Neural progenitor cell (in vitro differentiated cells): ENCODE measurements at regions not wholly inside any gene's neighbourhood (a gene's known extent, or its start where the extent isn't known, plus 50 kb on each side); places are given as distances from the start of the nearest gene placed in this dataset.

ENCODE experiments used
- DNase-seq: peaks from one replicate; pipeline ENCODE4 v3.0.0-alpha.2; 2016; ENCODE audit warnings: low spot score
- H2AFZ ChIP-seq: fragments of 200-600 bp; sonication (generic); replicated peaks from 2 replicates; pipeline ENCODE4 v1.6.1; 2016; ENCODE audit warnings: antibody characterized with exemption
- H3F3A ChIP-seq: fragments of 200-600 bp; sonication (generic); 2 replicates; pipeline ENCODE4 v1.6.1; 2016; ENCODE audit warnings: antibody characterized with exemption, low read depth
- H3K27ac ChIP-seq: fragments of 200-600 bp; sonication (generic); 2 replicates; pipeline ENCODE4 v1.5.1; 2016; ENCODE audit warnings: mild to moderate bottlenecking
- H3K27me3 ChIP-seq: fragments of 200-600 bp; sonication (generic); 2 replicates; pipeline ENCODE4 v1.6.1; 2016; ENCODE audit warnings: mild to moderate bottlenecking, moderate library complexity
- H3K36me3 ChIP-seq: fragments of 200-600 bp; sonication (generic); 2 replicates; pipeline ENCODE4 v1.5.1; 2016
- H3K4me1 ChIP-seq: fragments of 200-600 bp; sonication (generic); 2 replicates; pipeline ENCODE4 v1.6.1; 2016; ENCODE audit warnings: mixed run types
- H3K4me2 ChIP-seq: fragments of 200-600 bp; sonication (generic); 2 replicates; pipeline ENCODE4 v1.6.1; 2016
- H3K4me3 ChIP-seq: fragments of 200-600 bp; sonication (generic); 2 replicates; pipeline ENCODE4 v1.5.1; 2016
- H3K79me2 ChIP-seq: fragments of 200-600 bp; sonication (generic); 2 replicates; pipeline ENCODE4 v1.6.1; 2016; ENCODE audit warnings: low read depth
- H3K9ac ChIP-seq: fragments of 200-600 bp; sonication (generic); 2 replicates; pipeline ENCODE4 v1.6.1; 2016
- H3K9me3 ChIP-seq: fragments of 200-600 bp; sonication (generic); 2 replicates; pipeline ENCODE4 v1.5.1; 2016; ENCODE audit warnings: low read depth
- H4K20me1 ChIP-seq: fragments of 200-600 bp; sonication (generic); 2 replicates; pipeline ENCODE4 v1.6.1; 2016; ENCODE audit warnings: low read depth
- H3K27ac Mint-ChIP-seq: 3 replicates; pipeline ENCODE4 v1.8.0; 2021; ENCODE audit warnings: mixed read lengths
- H3K27me3 Mint-ChIP-seq: 2 replicates; pipeline ENCODE4 v1.8.0; 2022; ENCODE audit warnings: low read depth, mild to moderate bottlenecking, inconsistent platforms, moderate library complexity, mixed read lengths; ENCODE audit not compliant: insufficient read depth
- H3K36me3 Mint-ChIP-seq: 3 replicates; pipeline ENCODE4 v1.8.0; 2021; ENCODE audit warnings: mixed read lengths
- H3K4me1 Mint-ChIP-seq: 3 replicates; pipeline ENCODE4 v1.8.0; 2021; ENCODE audit warnings: mixed read lengths
- H3K4me3 Mint-ChIP-seq: 3 replicates; pipeline ENCODE4 v1.8.0; 2021; ENCODE audit warnings: mild to moderate bottlenecking, moderate library complexity, mixed read lengths
- H3K9me3 Mint-ChIP-seq: 3 replicates; pipeline ENCODE4 v1.8.0; 2020; ENCODE audit warnings: mixed read lengths
- CTCF ChIP-seq: fragments of 200-600 bp; sonication (generic); IDR thresholded peaks from 2 replicates; pipeline ENCODE4 v1.5.1; 2017; ENCODE audit warnings: antibody characterized with exemption, mild to moderate bottlenecking
- EZH2 ChIP-seq: fragments of 200-600 bp; sonication (generic); IDR thresholded peaks from 2 replicates; pipeline ENCODE4 v1.6.1; 2017; ENCODE audit warnings: antibody characterized with exemption, mild to moderate bottlenecking, moderate library complexity
- EZH2phosphoT487 ChIP-seq: fragments of 200-600 bp; sonication (generic); IDR thresholded peaks from 2 replicates; pipeline ENCODE4 v1.6.1; 2017; ENCODE audit warnings: antibody characterized with exemption

- peaks cover 20% of the 10 kb centered on the region for H3K4me1 Mint-ChIP-seq
- Histone ChIP-seq H3K4me3 (no peak overlapping the region), H3F3A (no peaks in the 10 kb centered on the region), H3K4me1 (peaks cover 27% of the 10 kb centered on the region), H2AFZ (no peak overlapping the region), H4K20me1 (no peaks in the 10 kb centered on the region), H3K27me3 (no peaks in the 10 kb centered on the region), H3K27ac (no peak overlapping the region), H3K4me2 (peak overlapping the region; percentile 16), H3K9me3 (no peaks in the 10 kb centered on the region), H3K36me3 (no peaks in the 10 kb centered on the region), H3K79me2 (no peaks in the 10 kb centered on the region), H3K9ac (no peak overlapping the region)
- no peaks in the 10 kb centered on the region for H3K9me3 Mint-ChIP-seq
- no peaks in the 10 kb centered on the region for H3K36me3 Mint-ChIP-seq
- no peak overlapping the region for H3K4me3 Mint-ChIP-seq
- TF ChIP-seq EZH2: no peak
- no peak for TF ChIP-seq EZH2phosphoT487
- no peak for TF ChIP-seq CTCF
- DNase-seq: no peak
- peaks cover 2% of the 10 kb centered on the region for H3K27me3 Mint-ChIP-seq
- no peak overlapping the region for H3K27ac Mint-ChIP-seq
Measured at GRCh38 chr3:64837126-64837738, 149.4 kb upstream of the ADAMTS9 start.

GRCh38 chr3:64836097-64836496 is 148.3 kb upstream of the ADAMTS9 start:
- no peaks in the 10 kb centered on the region for H3K36me3 Mint-ChIP-seq
- H3K36me3 ChIP-seq: no peaks in the 10 kb centered on the region
- peaks cover 28% of the 10 kb centered on the region for H3K4me1 Mint-ChIP-seq
- peaks cover 39% of the 10 kb centered on the region for H3K4me1 ChIP-seq
- no peaks in the 10 kb centered on the region for H3K79me2 ChIP-seq
- peaks cover 2% of the 10 kb centered on the region for H3K27me3 Mint-ChIP-seq
- no peak overlapping the region for H3K4me3 Mint-ChIP-seq
- no peak overlapping the region for H2AFZ ChIP-seq
- DNase-seq: no peak
- no peaks in the 10 kb centered on the region for H3K9me3 ChIP-seq
- H3K27ac ChIP-seq: no peak overlapping the region
- H3F3A ChIP-seq: no peaks in the 10 kb centered on the region
- H3K4me2 ChIP-seq: no peak overlapping the region
- no peak for TF ChIP-seq EZH2
- TF ChIP-seq CTCF: no peak
- TF ChIP-seq EZH2phosphoT487: no peak
- no peak overlapping the region for H3K9ac ChIP-seq
- no peak overlapping the region for H3K4me3 ChIP-seq
- H3K27ac Mint-ChIP-seq: no peak overlapping the region
- H4K20me1 ChIP-seq: no peaks in the 10 kb centered on the region
- H3K27me3 ChIP-seq: no peaks in the 10 kb centered on the region
- no peaks in the 10 kb centered on the region for H3K9me3 Mint-ChIP-seq

GRCh38 chr3:64832098-64832497 is 144.3 kb upstream of the ADAMTS9 start:
- H3K4me2 ChIP-seq: no peak overlapping the region
- H4K20me1 ChIP-seq: no peaks in the 10 kb centered on the region
- no peaks in the 10 kb centered on the region for H3K9me3 ChIP-seq
- no peaks in the 10 kb centered on the region for H3K79me2 ChIP-seq
- H3K27me3 Mint-ChIP-seq: peaks cover 2% of the 10 kb centered on the region
- no peak overlapping the region for H3K4me3 ChIP-seq
- H3K27ac Mint-ChIP-seq: no peak overlapping the region
- H3K36me3 ChIP-seq: no peaks in the 10 kb centered on the region
- H3K27me3 ChIP-seq: no peaks in the 10 kb centered on the region
- H3K9me3 Mint-ChIP-seq: no peaks in the 10 kb centered on the region
- H3F3A ChIP-seq: no peaks in the 10 kb centered on the region
- no peak overlapping the region for H2AFZ ChIP-seq
- no peak overlapping the region for H3K27ac ChIP-seq
- no peak overlapping the region for H3K4me3 Mint-ChIP-seq
- H3K9ac ChIP-seq: no peak overlapping the region
- TF ChIP-seq EZH2 (no peak), EZH2phosphoT487 (no peak), CTCF (no peak)
- H3K4me1 Mint-ChIP-seq: peaks cover 29% of the 10 kb centered on the region
- peaks cover 34% of the 10 kb centered on the region for H3K4me1 ChIP-seq
- no peaks in the 10 kb centered on the region for H3K36me3 Mint-ChIP-seq
- no peak for DNase-seq
